ENCODE measurements at regions not wholly inside any gene's neighbourhood (a gene's known extent, or its start where the extent isn't known, plus 50 kb on each side); places are given as distances from the start of the nearest gene placed in this dataset.

DNA sequence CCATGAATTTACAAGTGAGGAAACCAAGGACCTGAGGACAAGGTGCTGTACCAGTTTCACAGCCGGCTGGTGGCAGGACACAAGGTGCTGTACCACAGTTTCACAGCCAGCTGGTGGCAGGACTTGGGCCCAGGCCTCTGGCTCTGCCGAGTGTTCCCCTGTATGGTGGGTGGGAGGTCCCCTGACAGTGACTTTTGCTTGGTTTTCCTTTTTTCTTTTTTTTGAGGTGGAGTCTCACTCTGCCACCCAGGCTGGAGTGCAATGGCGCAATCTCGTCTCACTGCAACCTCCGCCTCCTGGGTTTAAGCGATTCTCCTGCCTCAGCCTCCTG lies 212.4 kb downstream of the LY86 start:
- TF ChIP-seq BHLHE40 (IDR thresholded peaks at IDR 0.05; ENCODE audit: borderline replicate concordance) (no peak), TARDBP (IDR thresholded peaks at IDR 0.05) (no peak), SP1 (IDR thresholded peaks at IDR 0.05) (no peak), ARNT (IDR thresholded peaks at IDR 0.05) (no peak), FOXK2 (IDR thresholded peaks at IDR 0.05) (no peak), NFRKB (IDR thresholded peaks at IDR 0.05) (no peak)
- TF ChIP-seq, protein P1, sequence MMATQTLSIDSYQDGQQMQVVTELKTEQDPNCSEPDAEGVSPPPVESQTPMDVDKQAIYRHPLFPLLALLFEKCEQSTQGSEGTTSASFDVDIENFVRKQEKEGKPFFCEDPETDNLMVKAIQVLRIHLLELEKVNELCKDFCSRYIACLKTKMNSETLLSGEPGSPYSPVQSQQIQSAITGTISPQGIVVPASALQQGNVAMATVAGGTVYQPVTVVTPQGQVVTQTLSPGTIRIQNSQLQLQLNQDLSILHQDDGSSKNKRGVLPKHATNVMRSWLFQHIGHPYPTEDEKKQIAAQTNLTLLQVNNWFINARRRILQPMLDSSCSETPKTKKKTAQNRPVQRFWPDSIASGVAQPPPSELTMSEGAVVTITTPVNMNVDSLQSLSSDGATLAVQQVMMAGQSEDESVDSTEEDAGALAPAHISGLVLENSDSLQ (IDR thresholded peaks at IDR 0.05), result no peak

Data from HEK293T (cell line).